ENCODE measurements at regions not wholly inside any gene's neighbourhood (a gene's known extent, or its start where the extent isn't known, plus 50 kb on each side); places are given as distances from the start of the nearest gene placed in this dataset.

GRCh38 chr3:134087060-134087974 is 57.6 kb upstream of the SLCO2A1 start:
- DNase-seq (ENCODE audit: low read depth in 1 of 2, low spot score in 1 of 2) = no peak
- FAIRE-seq = no peak

More at GRCh38 chr3:134087060-134087974, 57.6 kb upstream of the SLCO2A1 start:
- Histone ChIP-seq H3K4me3 (no peak overlapping the region), H3K9me3 (no peaks in the 10 kb centered on the region), H3K4me1 (no peaks in the 10 kb centered on the region), H3K4me2 (no peak overlapping the region), H3K27ac (no peak overlapping the region)
- CTCF ChIA-PET = no interaction called here
- TF ChIP-seq NPAS2 (CRISPR knock-in tag; IDR thresholded peaks at IDR 0.05; ENCODE audit: borderline replicate concordance) (no peak), POLR2A (IDR thresholded peaks at IDR 0.05; ENCODE audit: low read length) (no peak), HOXB5 (CRISPR knock-in tag; IDR thresholded peaks at IDR 0.05) (no peak), E2F6 (IDR thresholded peaks at IDR 0.05; ENCODE audit: borderline replicate concordance, low read depth) (no peak), POLR2AphosphoS2 (conservative IDR thresholded peaks at IDR 0.05; ENCODE audit: low read length) (no peak), RAD21 (conservative IDR thresholded peaks at IDR 0.05 in 1 of 2, IDR thresholded peaks at IDR 0.05 in 1 of 2) (no peak), ESRRA (IDR thresholded peaks at IDR 0.05; ENCODE audit: borderline replicate concordance, low read length) (no peak), REST (IDR thresholded peaks at IDR 0.05) (no peak), CTCF (IDR thresholded peaks at IDR 0.05) (no peak), PBX3 (IDR thresholded peaks at IDR 0.05) (no peak)
- no peak for ATAC-seq
- POLR2A ChIA-PET = no interaction called here
- 33% methylated on average over 7 of the region's 10 CpGs for WGBS (ENCODE audit: missing lambda C conversion rate)

Data from A549 (cell line).